PFSK-1 (cell line): ENCODE measurements at regions not wholly inside any gene's neighbourhood (a gene's known extent, or its start where the extent isn't known, plus 50 kb on each side); places are given as distances from the start of the nearest gene placed in this dataset.

Experiments used
- FOXP2 ChIP-seq: optimal IDR thresholded peaks from 2 replicates; pipeline ENCODE3; 2011; ENCODE audit warnings: borderline replicate concordance, control low read depth, inconsistent platforms; ENCODE audit not compliant: insufficient read depth; ENCODE audit errors: extremely low read length, extremely low read depth
- POLR2AphosphoS5 ChIP-seq: IDR thresholded peaks from 2 replicates; pipeline ENCODE4 v1.6.1; 2012; ENCODE audit warnings: low read depth, mild to moderate bottlenecking, control low read depth, low read length, moderate library complexity
- REST ChIP-seq, 2 experiments: IDR thresholded peaks; 2 replicates each; pipeline versions ENCODE4 v1.6.1 to v1.8.0; 2011 to 2012; ENCODE audit warnings: low read depth in 2 of 2, low read length in 2 of 2, control low read depth in 1 of 2, inconsistent platforms in 1 of 2, mild to moderate bottlenecking in 1 of 2, moderate library complexity in 1 of 2; ENCODE audit not compliant: insufficient read depth in 1 of 2
- SIN3A ChIP-seq: IDR thresholded peaks from 2 replicates; pipeline ENCODE4 v1.6.1; 2012; ENCODE audit warnings: mild to moderate bottlenecking, low read length, moderate library complexity, borderline replicate concordance; ENCODE audit not compliant: insufficient read depth
- TAF1 ChIP-seq: IDR thresholded peaks from 2 replicates; pipeline ENCODE4 v1.6.1; 2012; ENCODE audit warnings: low read length, control low read depth, borderline replicate concordance; ENCODE audit not compliant: insufficient read depth

DNA sequence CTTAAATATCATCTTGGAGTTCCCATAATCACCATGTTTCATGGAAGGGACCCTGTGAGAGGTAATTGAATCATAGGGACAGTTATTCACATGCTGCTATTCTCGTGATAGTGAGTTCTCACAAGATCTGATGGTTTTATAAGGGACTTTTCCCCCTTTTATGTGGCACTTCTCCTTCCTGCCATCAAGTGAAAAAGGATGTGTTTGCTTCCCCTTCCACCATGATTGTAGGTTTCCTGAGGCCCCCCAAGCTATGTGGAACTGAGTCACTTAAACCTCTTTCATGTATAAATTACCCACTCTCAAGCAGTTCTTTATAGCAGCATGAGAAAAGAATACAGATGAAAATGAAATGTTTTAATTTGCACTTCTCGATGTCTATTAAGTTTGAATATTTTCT lies 112.0 kb downstream of the ZNF648 start:
- TF ChIP-seq REST (IDR thresholded peaks at IDR 0.05; ENCODE audit: insufficient read depth in 1 of 2, low read depth in 2 of 2, low read length in 2 of 2) (no peak), POLR2AphosphoS5 (no peak), FOXP2 (no peak), SIN3A (no peak), TAF1 (no peak)

DNA sequence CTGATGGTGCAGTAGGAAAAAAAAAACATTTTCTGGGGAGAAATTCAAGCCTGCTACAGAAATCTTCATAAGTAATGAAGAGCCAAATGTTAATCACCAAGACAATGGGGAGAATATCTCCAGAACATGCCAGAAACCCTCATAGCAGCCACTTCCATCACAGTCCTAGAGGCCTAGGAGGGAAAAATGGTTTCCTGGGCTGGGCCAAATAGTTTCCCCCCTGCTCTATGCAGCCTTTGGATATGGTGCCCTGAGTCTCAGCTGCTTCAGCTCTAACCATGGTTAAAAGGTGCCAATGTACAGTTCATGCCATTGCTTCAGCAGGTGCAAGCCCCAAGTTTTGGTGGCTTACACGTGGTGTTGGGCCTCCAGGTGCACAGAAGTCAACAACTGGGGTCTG lies 113.1 kb downstream of the ZNF648 start:
- TF ChIP-seq POLR2AphosphoS5 (no peak), FOXP2 (no peak), SIN3A (no peak), REST (IDR thresholded peaks at IDR 0.05; ENCODE audit: insufficient read depth in 1 of 2, low read depth in 2 of 2, low read length in 2 of 2) (no peak), TAF1 (no peak)

GRCh38 chr1:181947441-181947840 lies 114.1 kb downstream of the ZNF648 start:
- TF ChIP-seq SIN3A (no peak), TAF1 (no peak), REST (IDR thresholded peaks at IDR 0.05; ENCODE audit: insufficient read depth in 1 of 2, low read depth in 2 of 2, low read length in 2 of 2) (no peak), POLR2AphosphoS5 (no peak), FOXP2 (no peak)

GRCh38 chr1:181936768-181937581 lies 124.5 kb downstream of the ZNF648 start:
- no peak for TF ChIP-seq FOXP2

DNA sequence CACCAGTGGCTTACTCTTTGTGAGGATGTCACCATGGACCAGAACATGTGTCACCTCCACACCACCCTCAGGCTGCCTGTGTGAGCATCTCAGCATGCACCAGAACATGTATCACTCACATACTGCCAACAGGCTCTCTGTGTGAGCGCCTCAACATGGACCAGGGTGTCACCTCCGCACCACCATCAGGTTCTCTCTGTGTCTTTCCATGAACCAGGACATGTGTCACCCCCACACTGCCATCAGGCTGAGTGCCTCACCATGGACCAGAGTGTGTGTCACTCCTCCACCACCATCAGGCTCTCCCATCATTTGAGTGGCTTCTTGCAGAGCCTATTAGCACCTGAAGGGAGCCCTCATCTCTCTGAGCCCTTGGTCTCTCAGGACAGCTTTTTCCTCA lies 125.2 kb downstream of the ZNF648 start:
- TF ChIP-seq SIN3A (no peak), POLR2AphosphoS5 (no peak), FOXP2 (no peak), REST (IDR thresholded peaks at IDR 0.05; ENCODE audit: insufficient read depth in 1 of 2, low read depth in 2 of 2, low read length in 2 of 2) (no peak), TAF1 (no peak)
